ENCODE measurements at regions not wholly inside any gene's neighbourhood (a gene's known extent, or its start where the extent isn't known, plus 50 kb on each side); places are given as distances from the start of the nearest gene placed in this dataset.

DNA sequence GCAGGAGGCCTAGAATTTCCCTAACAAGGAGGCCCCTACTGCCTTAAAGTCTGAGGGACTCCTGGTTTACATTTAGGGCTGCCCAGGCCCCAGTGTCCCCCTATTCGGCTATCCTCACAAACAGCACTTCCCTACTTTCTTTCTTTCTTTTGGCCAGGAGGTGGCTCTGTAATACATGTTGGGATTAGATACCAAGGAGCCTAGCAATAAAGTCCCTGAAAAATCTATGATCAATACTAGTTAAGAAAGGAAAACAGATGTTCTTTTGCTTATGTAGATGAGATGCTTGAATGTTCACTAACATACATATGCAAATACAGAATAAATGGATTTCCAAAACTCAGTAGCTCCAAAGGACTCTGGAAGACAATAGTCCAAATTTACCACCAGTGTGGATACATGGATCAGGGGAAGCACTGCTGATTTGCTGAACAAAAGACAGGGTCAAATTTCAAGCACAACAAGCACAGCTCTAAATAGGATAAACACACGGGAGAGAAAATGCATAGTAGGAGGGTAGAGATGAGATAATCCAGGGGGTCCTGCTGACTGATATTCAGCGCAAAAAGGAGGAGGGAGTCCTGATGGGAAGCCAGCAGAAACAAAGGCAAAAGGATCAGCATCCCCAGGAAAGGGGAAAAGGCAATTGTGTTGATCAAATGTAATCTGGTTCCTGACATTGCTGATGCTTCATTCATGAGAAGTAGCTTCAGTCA, 240.0 kb downstream of the NUF2 start:
- Histone ChIP-seq H3K4me1 (no peaks in the 10 kb centered on the region), H3K27ac (replicated peaks) (no peak overlapping the region), H3K27me3 (ENCODE audit: low read depth) (no peaks in the 10 kb centered on the region), H3K4me3 (no peak overlapping the region), H3K36me3 (no peaks in the 10 kb centered on the region), H3K9me3 (replicated peaks) (peaks cover 4% of the 10 kb centered on the region)
- no peak for DNase-seq
- TF ChIP-seq, protein P1, sequence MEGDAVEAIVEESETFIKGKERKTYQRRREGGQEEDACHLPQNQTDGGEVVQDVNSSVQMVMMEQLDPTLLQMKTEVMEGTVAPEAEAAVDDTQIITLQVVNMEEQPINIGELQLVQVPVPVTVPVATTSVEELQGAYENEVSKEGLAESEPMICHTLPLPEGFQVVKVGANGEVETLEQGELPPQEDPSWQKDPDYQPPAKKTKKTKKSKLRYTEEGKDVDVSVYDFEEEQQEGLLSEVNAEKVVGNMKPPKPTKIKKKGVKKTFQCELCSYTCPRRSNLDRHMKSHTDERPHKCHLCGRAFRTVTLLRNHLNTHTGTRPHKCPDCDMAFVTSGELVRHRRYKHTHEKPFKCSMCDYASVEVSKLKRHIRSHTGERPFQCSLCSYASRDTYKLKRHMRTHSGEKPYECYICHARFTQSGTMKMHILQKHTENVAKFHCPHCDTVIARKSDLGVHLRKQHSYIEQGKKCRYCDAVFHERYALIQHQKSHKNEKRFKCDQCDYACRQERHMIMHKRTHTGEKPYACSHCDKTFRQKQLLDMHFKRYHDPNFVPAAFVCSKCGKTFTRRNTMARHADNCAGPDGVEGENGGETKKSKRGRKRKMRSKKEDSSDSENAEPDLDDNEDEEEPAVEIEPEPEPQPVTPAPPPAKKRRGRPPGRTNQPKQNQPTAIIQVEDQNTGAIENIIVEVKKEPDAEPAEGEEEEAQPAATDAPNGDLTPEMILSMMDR (IDR thresholded peaks at IDR 0.05; ENCODE audit: borderline replicate concordance) = peak; percentile 64
- intact Hi-C loops (cut with micrococcal nuclease) = no loop called here

DNA sequence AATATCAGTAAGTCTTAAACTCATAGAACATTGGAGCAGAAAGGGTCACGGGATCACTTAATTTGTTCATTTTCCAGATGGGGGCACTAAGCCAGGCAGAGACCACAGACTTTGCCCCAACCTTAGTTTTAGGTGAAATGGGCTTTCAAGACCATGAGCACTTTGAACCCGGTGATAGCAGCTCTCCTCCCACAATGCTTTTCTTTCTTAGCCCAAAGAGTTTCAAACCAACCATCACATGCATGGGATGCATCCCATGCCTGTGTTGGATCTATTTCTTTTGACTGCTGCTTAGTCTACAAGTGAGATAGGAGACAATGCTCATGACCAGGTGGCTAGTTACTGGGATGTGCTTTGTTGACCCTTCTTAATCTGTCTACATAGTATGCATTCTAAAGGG, 240.6 kb downstream of the NUF2 start:
- TF ChIP-seq, protein P1 (IDR thresholded peaks at IDR 0.05; ENCODE audit: borderline replicate concordance) = no peak
- intact Hi-C loops (cut with micrococcal nuclease) = no loop called here
- no peaks in the 10 kb centered on the region for H3K36me3 ChIP-seq
- no peaks in the 10 kb centered on the region for H3K4me1 ChIP-seq
- no peak overlapping the region for H3K4me3 ChIP-seq
- H3K27ac ChIP-seq (replicated peaks) = no peak overlapping the region
- H3K9me3 ChIP-seq (replicated peaks) = peaks cover 4% of the 10 kb centered on the region
- no peak for DNase-seq
- no peaks in the 10 kb centered on the region for H3K27me3 ChIP-seq (ENCODE audit: low read depth)

DNA sequence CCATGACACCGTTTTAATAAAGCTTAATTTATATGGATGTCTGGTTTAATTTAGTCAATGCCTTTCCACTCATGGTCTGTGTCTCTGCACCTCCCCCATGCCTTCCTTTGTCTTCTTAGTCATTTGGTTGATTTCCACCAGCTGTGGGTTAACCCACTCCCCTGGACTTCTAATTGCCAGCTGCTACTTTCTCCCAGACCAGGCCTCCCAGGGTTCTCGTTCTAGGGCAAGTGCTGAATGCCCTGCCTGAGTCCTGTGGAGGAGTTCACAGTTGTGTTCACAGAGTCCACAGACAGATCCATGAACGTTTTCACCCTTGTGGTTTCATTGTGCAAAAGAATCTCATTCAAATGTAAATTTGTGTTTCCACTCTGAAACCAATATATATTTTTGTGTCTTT, 243.4 kb downstream of the NUF2 start:
- TF ChIP-seq, protein P1 (IDR thresholded peaks at IDR 0.05; ENCODE audit: borderline replicate concordance) = no peak
- no peak overlapping the region for H3K27ac ChIP-seq (replicated peaks)
- H3K4me3 ChIP-seq = no peak overlapping the region
- intact Hi-C loops (cut with micrococcal nuclease) = no loop called here
- H3K9me3 ChIP-seq (replicated peaks) = peaks cover 4% of the 10 kb centered on the region
- DNase-seq = no peak
- no peaks in the 10 kb centered on the region for H3K4me1 ChIP-seq
- no peaks in the 10 kb centered on the region for H3K36me3 ChIP-seq
- H3K27me3 ChIP-seq (ENCODE audit: low read depth) = no peaks in the 10 kb centered on the region

DNA sequence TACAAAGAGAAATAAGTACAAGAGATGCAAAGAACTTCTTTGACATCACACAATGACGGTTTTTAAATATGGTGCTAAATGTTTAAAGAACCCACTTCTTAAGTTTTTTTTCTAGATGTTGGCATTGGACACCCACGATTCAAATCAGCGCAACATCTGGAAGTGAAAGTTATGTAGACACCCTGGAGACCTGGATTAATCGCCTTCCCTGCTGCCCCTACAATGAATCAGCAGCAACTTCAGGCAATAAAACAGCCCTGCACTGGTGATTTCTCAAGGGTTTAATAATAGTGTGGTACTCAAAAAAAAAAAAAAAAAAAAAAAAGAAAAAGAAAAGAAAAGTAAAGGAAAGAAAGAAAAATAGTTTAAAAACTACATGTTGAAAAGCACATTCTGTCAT, 248.3 kb downstream of the NUF2 start:
- TF ChIP-seq, protein P1 (IDR thresholded peaks at IDR 0.05; ENCODE audit: borderline replicate concordance) = no peak
- no peak for DNase-seq
- Histone ChIP-seq H3K27me3 (ENCODE audit: low read depth) (no peaks in the 10 kb centered on the region), H3K36me3 (no peaks in the 10 kb centered on the region), H3K27ac (replicated peaks) (no peak overlapping the region), H3K9me3 (replicated peaks) (no peaks in the 10 kb centered on the region), H3K4me3 (no peak overlapping the region), H3K4me1 (no peaks in the 10 kb centered on the region)
- intact Hi-C loops (cut with micrococcal nuclease) = no loop called here

DNA sequence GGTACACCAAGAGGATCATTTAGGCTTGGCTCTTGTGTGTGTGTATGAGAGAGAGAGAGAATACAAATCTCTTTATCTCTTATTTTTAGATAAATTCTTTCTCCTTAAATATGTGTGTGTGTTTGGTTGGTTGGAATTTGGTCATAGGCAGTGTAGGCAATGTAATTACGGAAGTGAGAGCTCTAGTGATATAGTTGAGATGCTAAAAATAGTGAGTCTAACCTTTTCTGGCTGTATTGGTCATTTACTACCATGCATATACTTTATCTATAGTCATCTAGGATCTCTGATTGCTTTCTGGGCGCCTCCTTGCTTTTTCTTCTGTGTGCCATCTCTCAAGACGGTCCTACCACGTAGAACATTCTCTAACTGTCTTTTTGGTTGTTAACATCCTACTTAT, 250.2 kb downstream of the NUF2 start:
- TF ChIP-seq, protein P1 (IDR thresholded peaks at IDR 0.05; ENCODE audit: borderline replicate concordance) = no peak
- no peaks in the 10 kb centered on the region for H3K4me1 ChIP-seq
- no peak for DNase-seq
- intact Hi-C loops (cut with micrococcal nuclease) = no loop called here
- H3K27ac ChIP-seq (replicated peaks) = no peak overlapping the region
- H3K27me3 ChIP-seq (ENCODE audit: low read depth) = no peaks in the 10 kb centered on the region
- no peaks in the 10 kb centered on the region for H3K9me3 ChIP-seq (replicated peaks)
- no peak overlapping the region for H3K4me3 ChIP-seq
- H3K36me3 ChIP-seq = no peaks in the 10 kb centered on the region
